Panc1 (cell line): ENCODE measurements at regions not wholly inside any gene's neighbourhood (a gene's known extent, or its start where the extent isn't known, plus 50 kb on each side); places are given as distances from the start of the nearest gene placed in this dataset.

ENCODE experiments used
- POLR2AphosphoS5 ChIP-seq: IDR thresholded peaks from 2 replicates; pipeline ENCODE4 v1.6.1; 2012; ENCODE audit warnings: mild to moderate bottlenecking, low read depth, low read length, moderate library complexity
- SIN3A ChIP-seq: IDR thresholded peaks from 2 replicates; pipeline ENCODE4 v1.6.1; 2012; ENCODE audit warnings: low read depth, mild to moderate bottlenecking, low read length, moderate library complexity, borderline replicate concordance; ENCODE audit not compliant: insufficient read depth
- TCF7L2 ChIP-seq: IDR thresholded peaks from 2 replicates; pipeline ENCODE4 v1.6.1; 2011; ENCODE audit warnings: mild to moderate bottlenecking, low read depth, low read length, inconsistent platforms
- TF ChIP-seq, protein P1 (sequence below): fragments of 450-650 bp; IDR thresholded peaks from 2 replicates; pipeline ENCODE4 v1.5.1; 2017; ENCODE audit warnings: mild to moderate bottlenecking
- TF ChIP-seq, protein P2 (sequence below), 2 experiments: IDR thresholded peaks; 2 replicates each; pipeline ENCODE4 v1.6.1; 2011 to 2012; ENCODE audit warnings: low read depth in 2 of 2, control low read depth in 1 of 2, low read length in 1 of 2, mild to moderate bottlenecking in 1 of 2, moderate library complexity in 1 of 2; ENCODE audit not compliant: insufficient read depth in 1 of 2

- TF ChIP-seq, protein P1, sequence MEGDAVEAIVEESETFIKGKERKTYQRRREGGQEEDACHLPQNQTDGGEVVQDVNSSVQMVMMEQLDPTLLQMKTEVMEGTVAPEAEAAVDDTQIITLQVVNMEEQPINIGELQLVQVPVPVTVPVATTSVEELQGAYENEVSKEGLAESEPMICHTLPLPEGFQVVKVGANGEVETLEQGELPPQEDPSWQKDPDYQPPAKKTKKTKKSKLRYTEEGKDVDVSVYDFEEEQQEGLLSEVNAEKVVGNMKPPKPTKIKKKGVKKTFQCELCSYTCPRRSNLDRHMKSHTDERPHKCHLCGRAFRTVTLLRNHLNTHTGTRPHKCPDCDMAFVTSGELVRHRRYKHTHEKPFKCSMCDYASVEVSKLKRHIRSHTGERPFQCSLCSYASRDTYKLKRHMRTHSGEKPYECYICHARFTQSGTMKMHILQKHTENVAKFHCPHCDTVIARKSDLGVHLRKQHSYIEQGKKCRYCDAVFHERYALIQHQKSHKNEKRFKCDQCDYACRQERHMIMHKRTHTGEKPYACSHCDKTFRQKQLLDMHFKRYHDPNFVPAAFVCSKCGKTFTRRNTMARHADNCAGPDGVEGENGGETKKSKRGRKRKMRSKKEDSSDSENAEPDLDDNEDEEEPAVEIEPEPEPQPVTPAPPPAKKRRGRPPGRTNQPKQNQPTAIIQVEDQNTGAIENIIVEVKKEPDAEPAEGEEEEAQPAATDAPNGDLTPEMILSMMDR, result no peak
- no peak for TF ChIP-seq SIN3A
- TF ChIP-seq, protein P2, sequence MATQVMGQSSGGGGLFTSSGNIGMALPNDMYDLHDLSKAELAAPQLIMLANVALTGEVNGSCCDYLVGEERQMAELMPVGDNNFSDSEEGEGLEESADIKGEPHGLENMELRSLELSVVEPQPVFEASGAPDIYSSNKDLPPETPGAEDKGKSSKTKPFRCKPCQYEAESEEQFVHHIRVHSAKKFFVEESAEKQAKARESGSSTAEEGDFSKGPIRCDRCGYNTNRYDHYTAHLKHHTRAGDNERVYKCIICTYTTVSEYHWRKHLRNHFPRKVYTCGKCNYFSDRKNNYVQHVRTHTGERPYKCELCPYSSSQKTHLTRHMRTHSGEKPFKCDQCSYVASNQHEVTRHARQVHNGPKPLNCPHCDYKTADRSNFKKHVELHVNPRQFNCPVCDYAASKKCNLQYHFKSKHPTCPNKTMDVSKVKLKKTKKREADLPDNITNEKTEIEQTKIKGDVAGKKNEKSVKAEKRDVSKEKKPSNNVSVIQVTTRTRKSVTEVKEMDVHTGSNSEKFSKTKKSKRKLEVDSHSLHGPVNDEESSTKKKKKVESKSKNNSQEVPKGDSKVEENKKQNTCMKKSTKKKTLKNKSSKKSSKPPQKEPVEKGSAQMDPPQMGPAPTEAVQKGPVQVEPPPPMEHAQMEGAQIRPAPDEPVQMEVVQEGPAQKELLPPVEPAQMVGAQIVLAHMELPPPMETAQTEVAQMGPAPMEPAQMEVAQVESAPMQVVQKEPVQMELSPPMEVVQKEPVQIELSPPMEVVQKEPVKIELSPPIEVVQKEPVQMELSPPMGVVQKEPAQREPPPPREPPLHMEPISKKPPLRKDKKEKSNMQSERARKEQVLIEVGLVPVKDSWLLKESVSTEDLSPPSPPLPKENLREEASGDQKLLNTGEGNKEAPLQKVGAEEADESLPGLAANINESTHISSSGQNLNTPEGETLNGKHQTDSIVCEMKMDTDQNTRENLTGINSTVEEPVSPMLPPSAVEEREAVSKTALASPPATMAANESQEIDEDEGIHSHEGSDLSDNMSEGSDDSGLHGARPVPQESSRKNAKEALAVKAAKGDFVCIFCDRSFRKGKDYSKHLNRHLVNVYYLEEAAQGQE (IDR thresholded peaks at IDR 0.05; ENCODE audit: insufficient read depth in 1 of 2, low read depth in 2 of 2, low read length in 1 of 2), result no peak
- TF ChIP-seq TCF7L2, result no peak
- no peak for TF ChIP-seq POLR2AphosphoS5
These were observed 261.5 kb downstream of the DTWD2 start for GRCh38 chr5:118726891-118727290.
